DND-41 (cell line): ENCODE measurements at regions not wholly inside any gene's neighbourhood (a gene's known extent, or its start where the extent isn't known, plus 50 kb on each side); places are given as distances from the start of the nearest gene placed in this dataset.

Experiments
- EZH2 ChIP-seq: IDR thresholded peaks from 3 replicates; pipeline ENCODE4 v1.6.1; 2012; ENCODE audit warnings: borderline replicate concordance, low read depth, mild to moderate bottlenecking, moderate library complexity, low read length, inconsistent platforms; ENCODE audit not compliant: severe bottlenecking
- TF ChIP-seq, protein P1 (sequence below): IDR thresholded peaks from 2 replicates; pipeline ENCODE4 v1.5.1; 2012; ENCODE audit warnings: borderline replicate concordance, low read length, moderate library complexity, mild to moderate bottlenecking; ENCODE audit not compliant: poor library complexity, severe bottlenecking; ENCODE audit errors: extremely low read depth

DNA sequence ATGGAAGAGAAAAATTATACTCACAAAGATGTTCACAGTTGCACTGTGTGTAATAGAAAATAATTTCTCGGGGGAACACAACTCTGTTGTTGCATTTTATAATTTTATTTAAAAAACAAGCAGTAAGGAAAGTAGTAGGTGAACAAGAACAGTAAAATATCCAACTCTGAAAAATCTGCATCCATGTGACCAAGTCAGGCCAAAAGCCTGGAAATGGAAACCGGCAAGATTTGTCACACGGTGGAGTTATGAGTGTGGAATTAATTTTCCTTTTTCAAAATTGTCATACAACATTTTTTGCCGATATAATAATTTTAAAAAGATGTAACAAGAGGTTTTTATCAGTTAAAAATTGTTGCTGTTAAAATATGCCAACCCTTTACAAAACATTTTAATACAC lies 1421.5 kb downstream of the BRD1 start:
- no peak for TF ChIP-seq EZH2
- TF ChIP-seq, protein P1, sequence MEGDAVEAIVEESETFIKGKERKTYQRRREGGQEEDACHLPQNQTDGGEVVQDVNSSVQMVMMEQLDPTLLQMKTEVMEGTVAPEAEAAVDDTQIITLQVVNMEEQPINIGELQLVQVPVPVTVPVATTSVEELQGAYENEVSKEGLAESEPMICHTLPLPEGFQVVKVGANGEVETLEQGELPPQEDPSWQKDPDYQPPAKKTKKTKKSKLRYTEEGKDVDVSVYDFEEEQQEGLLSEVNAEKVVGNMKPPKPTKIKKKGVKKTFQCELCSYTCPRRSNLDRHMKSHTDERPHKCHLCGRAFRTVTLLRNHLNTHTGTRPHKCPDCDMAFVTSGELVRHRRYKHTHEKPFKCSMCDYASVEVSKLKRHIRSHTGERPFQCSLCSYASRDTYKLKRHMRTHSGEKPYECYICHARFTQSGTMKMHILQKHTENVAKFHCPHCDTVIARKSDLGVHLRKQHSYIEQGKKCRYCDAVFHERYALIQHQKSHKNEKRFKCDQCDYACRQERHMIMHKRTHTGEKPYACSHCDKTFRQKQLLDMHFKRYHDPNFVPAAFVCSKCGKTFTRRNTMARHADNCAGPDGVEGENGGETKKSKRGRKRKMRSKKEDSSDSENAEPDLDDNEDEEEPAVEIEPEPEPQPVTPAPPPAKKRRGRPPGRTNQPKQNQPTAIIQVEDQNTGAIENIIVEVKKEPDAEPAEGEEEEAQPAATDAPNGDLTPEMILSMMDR = no peak
